SW480 (cell line): ENCODE measurements at regions not wholly inside any gene's neighbourhood (a gene's known extent, or its start where the extent isn't known, plus 50 kb on each side); places are given as distances from the start of the nearest gene placed in this dataset.

Experiments
- DNase-seq: peaks from one replicate; pipeline ENCODE4 v3.0.0-alpha.2; 2016; ENCODE audit warnings: low spot score

- DNase-seq = no peak
Measured at GRCh38 chr4:138021139-138021830, 220.9 kb downstream of the SLC7A11 start.

- no peak for DNase-seq
Measured at GRCh38 chr4:138014590-138015288, 227.4 kb downstream of the SLC7A11 start.

- no peak for DNase-seq
Measured at GRCh38 chr4:138013625-138014024, 228.5 kb downstream of the SLC7A11 start.

- DNase-seq = no peak
Measured at GRCh38 chr4:138010639-138011038, 231.5 kb downstream of the SLC7A11 start.

- DNase-seq = no peak
Measured at GRCh38 chr4:138007572-138007971, 234.6 kb downstream of the SLC7A11 start.

GRCh38 chr4:138005486-138005885 is 236.7 kb downstream of the SLC7A11 start:
- DNase-seq = no peak

GRCh38 chr4:138003248-138003647 is 238.9 kb downstream of the SLC7A11 start:
- DNase-seq = no peak

- DNase-seq = no peak
Measured at GRCh38 chr4:137998666-137999429, 243.3 kb downstream of the SLC7A11 start.

- no peak for DNase-seq
Measured at GRCh38 chr4:137997496-137997895, 244.7 kb downstream of the SLC7A11 start.

- no peak for DNase-seq
Measured at GRCh38 chr4:137994853-137995252, 247.3 kb downstream of the SLC7A11 start.

- no peak for DNase-seq
Measured at GRCh38 chr4:137993232-137993631, 248.9 kb downstream of the SLC7A11 start.

GRCh38 chr4:137981277-137981676 is 260.9 kb downstream of the SLC7A11 start:
- no peak for DNase-seq

GRCh38 chr4:137980641-137981040 is 261.5 kb downstream of the SLC7A11 start:
- DNase-seq = no peak

- no peak for DNase-seq
Measured at GRCh38 chr4:137979938-137980337, 262.2 kb downstream of the SLC7A11 start.

GRCh38 chr4:137968956-137969678 is 273.0 kb downstream of the SLC7A11 start:
- no peak for DNase-seq

GRCh38 chr4:137967480-137968190 is 274.5 kb downstream of the SLC7A11 start:
- no peak for DNase-seq

GRCh38 chr4:137966504-137966903 is 275.6 kb downstream of the SLC7A11 start:
- DNase-seq = no peak

GRCh38 chr4:137961051-137961438 is 281.1 kb downstream of the SLC7A11 start:
- DNase-seq = no peak

- DNase-seq = no peak
Measured at GRCh38 chr4:137960371-137961050, 281.6 kb downstream of the SLC7A11 start.

- no peak for DNase-seq
Measured at GRCh38 chr4:137957806-137958205, 284.3 kb downstream of the SLC7A11 start.

GRCh38 chr4:137956256-137956655 is 285.9 kb downstream of the SLC7A11 start:
- no peak for DNase-seq
